Upper lobe of left lung (tissue), 4 donors: ENCODE measurements at regions not wholly inside any gene's neighbourhood (a gene's known extent, or its start where the extent isn't known, plus 50 kb on each side); places are given as distances from the start of the nearest gene placed in this dataset.

Experiments used
- EP300 ChIP-seq, 4 donors: sonication (generic); formaldehyde crosslinking; IDR thresholded peaks; one replicate each; pipeline ENCODE4 v1.5.1; 2017; ENCODE audit warnings: antibody characterized with exemption in 4 of 4, control low read depth in 2 of 4
- POLR2AphosphoS5 ChIP-seq, 2 donors: sonication (generic); formaldehyde crosslinking; IDR thresholded peaks; one replicate each; pipeline ENCODE4 v1.5.1; 2017; ENCODE audit warnings: antibody characterized with exemption in 2 of 2

DNA sequence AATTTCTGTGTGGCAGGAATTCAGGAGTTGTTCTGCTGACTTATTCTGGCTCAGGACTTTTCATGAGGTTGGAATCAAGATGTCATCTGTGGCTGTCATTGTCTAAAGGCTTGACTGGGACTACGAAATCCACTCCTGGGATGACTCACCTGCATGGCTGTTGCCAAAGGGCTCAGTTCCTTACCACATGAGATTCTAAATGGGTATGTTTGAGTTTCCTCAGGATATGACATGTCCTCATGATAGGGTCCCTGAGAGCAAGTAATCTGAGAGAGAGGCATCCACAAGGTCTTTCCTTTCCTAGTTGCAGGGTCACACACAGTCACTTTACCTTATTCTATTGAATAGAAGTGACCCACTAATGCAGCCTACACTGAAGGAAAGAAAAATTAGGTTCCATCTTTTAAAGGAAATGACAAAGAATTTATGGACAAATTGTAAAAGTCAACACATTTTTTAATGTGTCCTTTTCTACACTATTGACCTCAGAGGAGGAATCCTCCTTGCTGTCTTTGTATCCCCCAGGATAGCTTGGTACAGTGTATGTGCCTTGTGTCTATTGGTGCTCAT, 1025.0 kb upstream of the GJE1 start:
- no peak for TF ChIP-seq POLR2AphosphoS5 (IDR thresholded peaks at IDR 0.05)
- TF ChIP-seq EP300 (IDR thresholded peaks at IDR 0.05) = no peak
